Ishikawa (cell line): ENCODE measurements at regions not wholly inside any gene's neighbourhood (a gene's known extent, or its start where the extent isn't known, plus 50 kb on each side); places are given as distances from the start of the nearest gene placed in this dataset.

Experiments used
- CEBPB ChIP-seq: IDR thresholded peaks from 2 replicates; pipeline ENCODE4 v1.6.1; 2012
- CREB1 ChIP-seq: IDR thresholded peaks from 2 replicates; pipeline ENCODE4 v1.6.1; 2012; ENCODE audit warnings: low read depth
- EGR1 ChIP-seq: IDR thresholded peaks from 2 replicates; pipeline ENCODE4 v1.6.1; 2012
- EP300 ChIP-seq: IDR thresholded peaks from 2 replicates; pipeline ENCODE4 v1.6.1; 2012; ENCODE audit warnings: borderline replicate concordance
- FOXM1 ChIP-seq: IDR thresholded peaks from 2 replicates; pipeline ENCODE4 v1.6.1; 2012; ENCODE audit warnings: low read depth, borderline replicate concordance
- NFIC ChIP-seq: IDR thresholded peaks from 2 replicates; pipeline ENCODE4 v1.6.1; 2012
- RAD21 ChIP-seq: IDR thresholded peaks from 2 replicates; pipeline ENCODE4 v1.6.1; 2012; ENCODE audit warnings: low read depth
- REST ChIP-seq: IDR thresholded peaks from 2 replicates; pipeline ENCODE4 v1.6.1; 2012; ENCODE audit warnings: low read depth, mild to moderate bottlenecking
- TAF1 ChIP-seq: IDR thresholded peaks from 2 replicates; pipeline ENCODE4 v1.6.1; 2012; ENCODE audit warnings: low read depth, mild to moderate bottlenecking
- TCF12 ChIP-seq: IDR thresholded peaks from 2 replicates; pipeline ENCODE4 v1.6.1; 2012; ENCODE audit warnings: low read depth
- TEAD4 ChIP-seq: IDR thresholded peaks from 2 replicates; pipeline ENCODE4 v1.6.1; 2012
- USF1 ChIP-seq: IDR thresholded peaks from 2 replicates; pipeline ENCODE4 v1.6.1; 2012
- YY1 ChIP-seq: IDR thresholded peaks from 2 replicates; pipeline ENCODE4 v1.6.1; 2012; ENCODE audit warnings: low read depth
- ZBTB7A ChIP-seq: IDR thresholded peaks from 2 replicates; pipeline ENCODE4 v1.6.1; 2012; ENCODE audit warnings: low read depth
- TF ChIP-seq, protein P1 (sequence below): IDR thresholded peaks from 2 replicates; pipeline ENCODE4 v1.6.1; 2012

DNA sequence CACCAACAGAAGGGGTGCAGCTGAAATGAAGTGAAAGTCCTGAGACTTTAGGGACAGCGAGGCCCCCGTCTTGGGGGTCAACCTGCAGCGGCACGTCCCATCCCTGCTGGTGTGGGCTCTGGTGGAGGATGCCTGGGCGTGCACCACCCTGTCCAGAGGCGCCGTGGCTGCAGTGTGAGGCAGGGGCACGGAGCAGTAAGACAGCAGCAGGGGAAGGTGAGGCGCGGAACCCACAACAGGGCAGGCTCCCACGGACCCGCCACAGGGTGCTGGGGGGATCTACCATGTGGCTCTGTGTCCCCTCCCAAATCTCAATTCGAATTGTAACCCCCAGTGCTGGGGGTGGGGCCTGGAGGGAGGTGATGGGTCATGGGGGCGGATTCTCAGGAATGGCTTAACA, 158.6 kb downstream of the SHANK2 start:
- no peak for TF ChIP-seq CREB1
- TF ChIP-seq, protein P1, sequence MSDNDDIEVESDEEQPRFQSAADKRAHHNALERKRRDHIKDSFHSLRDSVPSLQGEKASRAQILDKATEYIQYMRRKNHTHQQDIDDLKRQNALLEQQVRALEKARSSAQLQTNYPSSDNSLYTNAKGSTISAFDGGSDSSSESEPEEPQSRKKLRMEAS = no peak
- no peak for TF ChIP-seq TEAD4
- TF ChIP-seq ZBTB7A = no peak
- TF ChIP-seq REST = no peak
- TF ChIP-seq EGR1 = no peak
- no peak for TF ChIP-seq NFIC
- TF ChIP-seq RAD21 = no peak
- TF ChIP-seq EP300 = no peak
- no peak for TF ChIP-seq TAF1
- no peak for TF ChIP-seq CEBPB
- no peak for TF ChIP-seq USF1
- TF ChIP-seq FOXM1 = no peak
- no peak for TF ChIP-seq TCF12

DNA sequence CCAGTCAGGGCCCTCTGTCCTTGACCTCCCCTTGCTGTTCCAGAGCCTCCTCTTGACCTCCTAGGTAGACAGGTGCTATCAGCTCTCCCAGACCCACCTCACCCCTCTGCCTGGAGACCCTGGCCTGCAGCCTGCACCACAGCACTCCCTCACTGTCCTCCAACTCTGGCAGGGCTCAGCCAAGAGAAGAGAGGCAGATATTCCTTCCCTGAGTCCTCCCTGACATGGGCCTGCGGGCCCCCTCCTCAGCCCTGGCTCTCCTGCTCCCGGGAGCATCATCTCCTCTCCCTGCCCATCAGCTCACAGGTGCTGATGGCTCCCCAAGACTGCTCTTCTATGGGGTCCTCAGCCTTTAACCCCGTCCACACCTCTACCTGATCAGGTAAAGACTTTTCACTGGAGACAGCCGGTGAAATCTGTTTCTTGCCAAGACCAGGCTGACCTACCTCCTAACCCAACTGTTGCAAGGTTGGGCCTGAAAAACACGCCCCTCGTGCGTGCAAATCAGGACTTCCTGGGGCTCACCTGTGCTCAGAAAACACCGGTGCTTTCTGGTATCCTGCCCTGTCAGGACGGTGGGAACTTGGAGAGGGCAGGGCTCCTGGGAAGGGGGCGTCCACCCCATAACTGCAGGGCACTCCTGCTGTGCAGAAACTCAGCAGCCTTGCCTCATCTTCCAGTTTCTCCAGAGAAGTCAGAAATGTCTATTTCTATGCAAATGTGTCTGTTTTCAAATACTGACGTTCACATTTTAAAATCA, 160.7 kb downstream of the SHANK2 start:
- no peak for TF ChIP-seq FOXM1
- TF ChIP-seq EGR1 = no peak
- TF ChIP-seq TEAD4 = no peak

DNA sequence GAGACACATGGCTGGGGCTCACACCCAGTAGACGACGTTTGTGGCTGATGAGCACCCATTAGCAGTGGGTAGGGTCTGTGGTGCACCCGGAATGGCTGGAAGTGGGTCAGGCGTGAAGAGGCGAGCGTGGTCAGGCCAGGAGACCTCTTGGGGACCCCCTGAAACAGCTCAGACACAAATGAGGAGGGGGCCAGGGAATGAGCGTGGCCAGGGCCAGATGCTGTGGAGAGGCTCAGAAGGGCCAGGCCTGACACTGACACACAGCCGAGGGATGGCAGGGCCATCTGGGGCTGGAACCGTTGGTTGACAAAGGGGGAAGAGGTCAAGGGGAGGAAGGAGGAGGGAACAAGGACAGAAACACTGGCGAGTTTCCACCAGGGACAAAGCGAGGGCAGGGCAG, 162.8 kb downstream of the SHANK2 start:
- TF ChIP-seq NFIC = no peak
- TF ChIP-seq TAF1 = no peak
- TF ChIP-seq TCF12 = no peak
- TF ChIP-seq ZBTB7A = no peak
- TF ChIP-seq RAD21 = no peak
- TF ChIP-seq EGR1 = no peak
- TF ChIP-seq, protein P1 = no peak
- TF ChIP-seq REST = no peak
- no peak for TF ChIP-seq EP300
- TF ChIP-seq CEBPB = no peak
- TF ChIP-seq FOXM1 = no peak
- TF ChIP-seq CREB1 = no peak
- no peak for TF ChIP-seq YY1
- TF ChIP-seq USF1 = no peak
- TF ChIP-seq TEAD4 = no peak

- TF ChIP-seq TCF12 (no peak), RAD21 (peak; percentile 52)
Measured at GRCh38 chr11:71086687-71087258, 165.6 kb downstream of the SHANK2 start.

GRCh38 chr11:71084306-71085012, 167.9 kb downstream of the SHANK2 start:
- TF ChIP-seq TAF1 (no peak), FOXM1 (no peak), ZBTB7A (no peak), EGR1 (no peak), REST (no peak), CEBPB (no peak)
